ENCODE measurements at regions not wholly inside any gene's neighbourhood (a gene's known extent, or its start where the extent isn't known, plus 50 kb on each side); places are given as distances from the start of the nearest gene placed in this dataset.

DNA sequence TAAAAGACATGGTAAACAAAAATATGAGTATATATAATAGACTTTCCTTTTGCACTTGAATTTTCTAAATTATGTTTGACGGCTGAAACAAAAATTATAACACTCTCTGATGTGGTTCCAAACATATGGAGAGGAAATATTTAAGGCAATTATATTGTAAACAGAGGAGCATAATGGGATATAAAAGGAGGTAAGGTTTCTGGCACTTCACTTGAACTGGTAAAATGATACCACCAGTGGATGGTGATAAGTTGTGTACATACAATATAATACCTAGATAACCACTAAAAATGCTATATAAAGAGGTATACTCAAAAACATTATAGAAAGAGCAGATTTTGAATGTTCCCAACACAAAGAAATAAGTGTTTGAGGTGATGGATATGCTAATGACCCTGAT lies 192.9 kb upstream of the RAD23B start:
- 86% methylated on average over 1 of the region's 1 CpG for WGBS
- TF ChIP-seq POLR2AphosphoS5 (IDR thresholded peaks at IDR 0.05) (no peak), EP300 (IDR thresholded peaks at IDR 0.05) (no peak)
- TF ChIP-seq, protein P1, sequence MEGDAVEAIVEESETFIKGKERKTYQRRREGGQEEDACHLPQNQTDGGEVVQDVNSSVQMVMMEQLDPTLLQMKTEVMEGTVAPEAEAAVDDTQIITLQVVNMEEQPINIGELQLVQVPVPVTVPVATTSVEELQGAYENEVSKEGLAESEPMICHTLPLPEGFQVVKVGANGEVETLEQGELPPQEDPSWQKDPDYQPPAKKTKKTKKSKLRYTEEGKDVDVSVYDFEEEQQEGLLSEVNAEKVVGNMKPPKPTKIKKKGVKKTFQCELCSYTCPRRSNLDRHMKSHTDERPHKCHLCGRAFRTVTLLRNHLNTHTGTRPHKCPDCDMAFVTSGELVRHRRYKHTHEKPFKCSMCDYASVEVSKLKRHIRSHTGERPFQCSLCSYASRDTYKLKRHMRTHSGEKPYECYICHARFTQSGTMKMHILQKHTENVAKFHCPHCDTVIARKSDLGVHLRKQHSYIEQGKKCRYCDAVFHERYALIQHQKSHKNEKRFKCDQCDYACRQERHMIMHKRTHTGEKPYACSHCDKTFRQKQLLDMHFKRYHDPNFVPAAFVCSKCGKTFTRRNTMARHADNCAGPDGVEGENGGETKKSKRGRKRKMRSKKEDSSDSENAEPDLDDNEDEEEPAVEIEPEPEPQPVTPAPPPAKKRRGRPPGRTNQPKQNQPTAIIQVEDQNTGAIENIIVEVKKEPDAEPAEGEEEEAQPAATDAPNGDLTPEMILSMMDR (IDR thresholded peaks at IDR 0.05) = no peak
- no peaks in the 10 kb centered on the region for H3K4me1 ChIP-seq
- no peaks in the 10 kb centered on the region for H3K27me3 ChIP-seq
- H3K27ac ChIP-seq (replicated peaks in 1 of 4) = no peak overlapping the region
- no peaks in the 10 kb centered on the region for H3K36me3 ChIP-seq
- no peak overlapping the region for H3K4me3 ChIP-seq
- no peaks in the 10 kb centered on the region for H3K9me3 ChIP-seq
- intact Hi-C loops (cut with DNase I) = no loop called here
- DNase-seq (ENCODE audit: extremely low spot score) = no peak

DNA sequence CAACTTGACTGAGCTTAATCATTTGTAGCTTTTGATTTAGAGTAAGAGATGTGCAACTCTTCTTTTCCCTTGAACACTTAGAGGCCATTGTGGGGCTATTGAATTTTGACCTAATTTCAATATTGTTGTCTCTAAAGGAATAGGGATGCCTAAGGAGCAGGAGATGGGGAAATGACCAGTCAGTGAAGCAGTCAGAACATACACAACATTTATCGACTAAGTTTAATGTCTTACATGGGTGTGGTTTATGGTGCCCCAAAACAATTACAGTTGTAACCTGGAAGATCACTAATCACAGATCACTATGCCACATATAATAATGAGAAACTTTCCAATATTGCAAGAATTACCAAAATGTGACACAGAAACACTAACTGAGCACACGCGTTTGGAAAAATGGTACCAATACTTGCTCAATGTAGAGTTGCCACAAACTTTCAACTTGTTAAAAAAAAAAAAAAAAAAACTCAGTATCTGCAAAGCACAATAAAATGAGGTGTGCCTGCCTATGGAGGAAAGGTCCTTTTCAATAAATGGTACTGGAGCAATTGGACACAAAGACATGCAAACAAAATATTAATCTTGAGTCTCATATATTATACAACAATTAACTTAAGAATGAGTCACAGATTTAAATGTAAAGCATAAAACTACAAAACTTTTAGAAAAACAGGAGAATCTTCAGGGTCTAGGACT lies 189.6 kb upstream of the RAD23B start:
- Histone ChIP-seq H3K4me3 (no peak overlapping the region), H3K4me1 (no peaks in the 10 kb centered on the region), H3K27me3 (no peaks in the 10 kb centered on the region), H3K27ac (replicated peaks in 1 of 4) (no peak overlapping the region), H3K9me3 (no peaks in the 10 kb centered on the region), H3K36me3 (no peaks in the 10 kb centered on the region)
- DNase-seq (ENCODE audit: extremely low spot score) = no peak
- TF ChIP-seq POLR2AphosphoS5 (IDR thresholded peaks at IDR 0.05) (no peak), POLR2A (IDR thresholded peaks at IDR 0.05; ENCODE audit: low read depth) (no peak), EP300 (IDR thresholded peaks at IDR 0.05) (no peak)
- TF ChIP-seq, protein P1 (IDR thresholded peaks at IDR 0.05) = no peak
- 96% methylated on average over 3 of the region's 3 CpGs for WGBS
- intact Hi-C loops (cut with DNase I) = no loop called here

DNA sequence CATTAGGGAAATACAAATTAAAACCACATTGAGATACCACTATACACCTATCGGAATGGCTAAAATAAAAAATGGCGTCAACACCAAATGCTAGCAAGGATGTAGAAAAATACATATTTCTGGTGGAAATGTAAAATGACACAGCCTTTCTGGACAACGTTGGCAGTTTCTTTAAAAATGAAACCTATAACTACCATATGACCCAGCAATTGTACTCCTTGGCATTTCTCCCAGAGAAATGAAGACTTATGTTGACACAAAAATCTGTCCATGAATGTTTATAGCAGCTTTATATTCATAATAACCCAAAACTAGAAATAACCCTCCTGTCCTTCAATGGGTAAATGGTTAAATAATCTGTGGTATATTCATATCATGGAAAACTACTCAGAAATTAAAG lies 188.7 kb upstream of the RAD23B start:
- WGBS = 72% methylated on average over 3 of the region's 3 CpGs
- TF ChIP-seq POLR2A (IDR thresholded peaks at IDR 0.05; ENCODE audit: low read depth) (no peak), EP300 (IDR thresholded peaks at IDR 0.05) (no peak), POLR2AphosphoS5 (IDR thresholded peaks at IDR 0.05) (no peak)
- TF ChIP-seq, protein P1 (IDR thresholded peaks at IDR 0.05) = no peak
- H3K4me3 ChIP-seq = no peak overlapping the region
- H3K36me3 ChIP-seq = no peaks in the 10 kb centered on the region
- H3K9me3 ChIP-seq = no peaks in the 10 kb centered on the region
- no peaks in the 10 kb centered on the region for H3K27me3 ChIP-seq
- no peak for DNase-seq (ENCODE audit: extremely low spot score)
- no peak overlapping the region for H3K27ac ChIP-seq (replicated peaks in 1 of 4)
- intact Hi-C loops (cut with DNase I) = no loop called here
- H3K4me1 ChIP-seq = no peaks in the 10 kb centered on the region

DNA sequence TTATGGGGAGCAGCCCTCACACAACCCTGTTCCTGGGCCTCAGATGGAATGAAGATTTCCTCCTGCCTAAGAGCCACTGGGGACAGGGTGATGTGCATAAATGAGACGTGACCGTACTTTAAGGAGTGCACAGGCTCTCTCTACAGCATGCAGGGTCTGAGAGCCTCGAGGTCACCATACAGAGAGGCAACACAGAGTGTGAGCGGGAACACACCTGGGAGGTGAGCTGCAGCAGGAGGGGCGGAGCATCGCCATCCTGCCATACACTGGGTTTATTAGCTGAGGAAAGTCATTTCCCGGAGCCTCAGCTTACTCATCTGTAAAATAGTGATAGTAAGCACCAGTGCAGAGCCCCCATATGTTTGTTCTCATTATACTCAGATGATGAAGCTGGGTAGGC lies 182.5 kb upstream of the RAD23B start:
- DNase-seq (ENCODE audit: extremely low spot score) = no peak
- TF ChIP-seq, protein P1 (IDR thresholded peaks at IDR 0.05) = no peak
- TF ChIP-seq POLR2AphosphoS5 (IDR thresholded peaks at IDR 0.05) = no peak
- TF ChIP-seq EP300 (IDR thresholded peaks at IDR 0.05) = no peak
- TF ChIP-seq POLR2A (IDR thresholded peaks at IDR 0.05; ENCODE audit: low read depth) = no peak
- 77% methylated on average over 7 of the region's 7 CpGs for WGBS
- no peaks in the 10 kb centered on the region for H3K36me3 ChIP-seq
- no peak overlapping the region for H3K27ac ChIP-seq (replicated peaks in 1 of 4)
- H3K27me3 ChIP-seq = no peaks in the 10 kb centered on the region
- no peak overlapping the region for H3K4me3 ChIP-seq
- no peaks in the 10 kb centered on the region for H3K9me3 ChIP-seq
- no peaks in the 10 kb centered on the region for H3K4me1 ChIP-seq
- intact Hi-C loops (cut with DNase I) = no loop called here

DNA sequence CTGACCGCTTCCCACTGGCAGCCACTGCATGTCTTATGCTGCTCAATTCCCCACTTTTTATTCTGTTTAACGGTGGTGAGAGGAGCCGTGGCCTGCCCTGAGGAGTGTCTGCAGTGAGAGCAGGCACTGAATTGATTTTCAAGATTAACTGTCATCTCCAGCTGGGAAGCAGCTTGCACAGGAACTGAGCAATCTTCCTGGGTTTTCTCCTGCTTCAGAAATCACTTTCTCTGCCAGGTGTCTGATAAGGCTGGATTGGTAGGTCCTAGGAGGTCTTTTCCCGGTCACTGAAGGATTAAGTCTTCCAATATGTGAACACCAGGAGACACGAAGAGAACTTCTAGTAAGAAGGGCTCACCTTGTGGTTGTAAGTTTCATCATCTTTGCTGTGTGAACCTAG lies 181.1 kb upstream of the RAD23B start:
- no peak overlapping the region for H3K4me3 ChIP-seq
- no peak overlapping the region for H3K27ac ChIP-seq (replicated peaks in 1 of 4)
- no peaks in the 10 kb centered on the region for H3K4me1 ChIP-seq
- WGBS = 85% methylated on average over 5 of the region's 5 CpGs
- no peak for TF ChIP-seq POLR2AphosphoS5 (IDR thresholded peaks at IDR 0.05)
- TF ChIP-seq, protein P1 (IDR thresholded peaks at IDR 0.05) = no peak
- TF ChIP-seq EP300 (IDR thresholded peaks at IDR 0.05) = no peak
- no peak for TF ChIP-seq POLR2A (IDR thresholded peaks at IDR 0.05; ENCODE audit: low read depth)
- no peaks in the 10 kb centered on the region for H3K27me3 ChIP-seq
- intact Hi-C loops (cut with DNase I) = no loop called here
- no peak for DNase-seq (ENCODE audit: extremely low spot score)
- no peaks in the 10 kb centered on the region for H3K9me3 ChIP-seq
- H3K36me3 ChIP-seq = no peaks in the 10 kb centered on the region

Data from esophagus muscularis mucosa (tissue), 4 donors.